ENCODE measurements at regions not wholly inside any gene's neighbourhood (a gene's known extent, or its start where the extent isn't known, plus 50 kb on each side); places are given as distances from the start of the nearest gene placed in this dataset.

GRCh38 chr4:179607003-179607402 lies 2164.8 kb upstream of the AGA start:
- Histone ChIP-seq H3K4me3 (replicated peaks; ENCODE audit: insufficient read depth, low read length) (no peak overlapping the region), H3K27me3 (ENCODE audit: insufficient read depth, poor library complexity, severe bottlenecking) (no peaks in the 10 kb centered on the region), H3K27ac (replicated peaks) (no peak overlapping the region)
- no peak for TF ChIP-seq SPI1 (IDR thresholded peaks at IDR 0.05; ENCODE audit: borderline replicate concordance, low read depth)
- TF ChIP-seq, protein P1, sequence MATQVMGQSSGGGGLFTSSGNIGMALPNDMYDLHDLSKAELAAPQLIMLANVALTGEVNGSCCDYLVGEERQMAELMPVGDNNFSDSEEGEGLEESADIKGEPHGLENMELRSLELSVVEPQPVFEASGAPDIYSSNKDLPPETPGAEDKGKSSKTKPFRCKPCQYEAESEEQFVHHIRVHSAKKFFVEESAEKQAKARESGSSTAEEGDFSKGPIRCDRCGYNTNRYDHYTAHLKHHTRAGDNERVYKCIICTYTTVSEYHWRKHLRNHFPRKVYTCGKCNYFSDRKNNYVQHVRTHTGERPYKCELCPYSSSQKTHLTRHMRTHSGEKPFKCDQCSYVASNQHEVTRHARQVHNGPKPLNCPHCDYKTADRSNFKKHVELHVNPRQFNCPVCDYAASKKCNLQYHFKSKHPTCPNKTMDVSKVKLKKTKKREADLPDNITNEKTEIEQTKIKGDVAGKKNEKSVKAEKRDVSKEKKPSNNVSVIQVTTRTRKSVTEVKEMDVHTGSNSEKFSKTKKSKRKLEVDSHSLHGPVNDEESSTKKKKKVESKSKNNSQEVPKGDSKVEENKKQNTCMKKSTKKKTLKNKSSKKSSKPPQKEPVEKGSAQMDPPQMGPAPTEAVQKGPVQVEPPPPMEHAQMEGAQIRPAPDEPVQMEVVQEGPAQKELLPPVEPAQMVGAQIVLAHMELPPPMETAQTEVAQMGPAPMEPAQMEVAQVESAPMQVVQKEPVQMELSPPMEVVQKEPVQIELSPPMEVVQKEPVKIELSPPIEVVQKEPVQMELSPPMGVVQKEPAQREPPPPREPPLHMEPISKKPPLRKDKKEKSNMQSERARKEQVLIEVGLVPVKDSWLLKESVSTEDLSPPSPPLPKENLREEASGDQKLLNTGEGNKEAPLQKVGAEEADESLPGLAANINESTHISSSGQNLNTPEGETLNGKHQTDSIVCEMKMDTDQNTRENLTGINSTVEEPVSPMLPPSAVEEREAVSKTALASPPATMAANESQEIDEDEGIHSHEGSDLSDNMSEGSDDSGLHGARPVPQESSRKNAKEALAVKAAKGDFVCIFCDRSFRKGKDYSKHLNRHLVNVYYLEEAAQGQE (IDR thresholded peaks at IDR 0.05; ENCODE audit: insufficient replicate concordance, low read depth) = no peak
- no peak for TF ChIP-seq GABPA (IDR thresholded peaks at IDR 0.05; ENCODE audit: low read depth)
- no peak for TF ChIP-seq POLR2AphosphoS5 (IDR thresholded peaks at IDR 0.05; ENCODE audit: low read depth)
- TF ChIP-seq, protein P2, sequence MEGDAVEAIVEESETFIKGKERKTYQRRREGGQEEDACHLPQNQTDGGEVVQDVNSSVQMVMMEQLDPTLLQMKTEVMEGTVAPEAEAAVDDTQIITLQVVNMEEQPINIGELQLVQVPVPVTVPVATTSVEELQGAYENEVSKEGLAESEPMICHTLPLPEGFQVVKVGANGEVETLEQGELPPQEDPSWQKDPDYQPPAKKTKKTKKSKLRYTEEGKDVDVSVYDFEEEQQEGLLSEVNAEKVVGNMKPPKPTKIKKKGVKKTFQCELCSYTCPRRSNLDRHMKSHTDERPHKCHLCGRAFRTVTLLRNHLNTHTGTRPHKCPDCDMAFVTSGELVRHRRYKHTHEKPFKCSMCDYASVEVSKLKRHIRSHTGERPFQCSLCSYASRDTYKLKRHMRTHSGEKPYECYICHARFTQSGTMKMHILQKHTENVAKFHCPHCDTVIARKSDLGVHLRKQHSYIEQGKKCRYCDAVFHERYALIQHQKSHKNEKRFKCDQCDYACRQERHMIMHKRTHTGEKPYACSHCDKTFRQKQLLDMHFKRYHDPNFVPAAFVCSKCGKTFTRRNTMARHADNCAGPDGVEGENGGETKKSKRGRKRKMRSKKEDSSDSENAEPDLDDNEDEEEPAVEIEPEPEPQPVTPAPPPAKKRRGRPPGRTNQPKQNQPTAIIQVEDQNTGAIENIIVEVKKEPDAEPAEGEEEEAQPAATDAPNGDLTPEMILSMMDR (IDR thresholded peaks at IDR 0.05; ENCODE audit: insufficient read depth, low read length) = no peak
- no peak for DNase-seq (ENCODE audit: low read depth in 1 of 2, low spot score in 1 of 2)

DNA sequence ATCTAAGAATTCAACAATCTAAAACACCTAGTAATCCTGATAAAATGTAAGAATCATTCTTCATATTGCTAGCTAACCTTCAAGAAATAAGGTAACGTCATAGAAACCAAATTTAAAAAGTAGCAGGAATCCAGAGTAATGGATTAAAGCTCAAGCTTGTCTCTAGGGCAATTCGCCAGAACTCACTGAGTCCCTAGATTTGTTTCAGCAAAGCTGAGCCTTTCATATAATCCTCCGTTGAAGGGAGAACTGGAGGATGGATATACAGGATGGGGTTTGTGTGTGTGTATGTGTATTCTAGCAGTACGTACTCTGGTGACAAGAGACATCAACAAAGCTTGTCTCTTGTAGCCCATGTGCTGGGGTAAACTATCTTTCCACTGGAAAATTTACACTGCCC lies 2173.5 kb upstream of the AGA start:
- Histone ChIP-seq H3K27me3 (ENCODE audit: insufficient read depth, poor library complexity, severe bottlenecking) (no peaks in the 10 kb centered on the region), H3K27ac (replicated peaks) (no peak overlapping the region), H3K4me3 (replicated peaks; ENCODE audit: insufficient read depth, low read length) (no peak overlapping the region)
- TF ChIP-seq SPI1 (IDR thresholded peaks at IDR 0.05; ENCODE audit: borderline replicate concordance, low read depth) (no peak), POLR2AphosphoS5 (IDR thresholded peaks at IDR 0.05; ENCODE audit: low read depth) (no peak), GABPA (IDR thresholded peaks at IDR 0.05; ENCODE audit: low read depth) (no peak)
- TF ChIP-seq, protein P2 (IDR thresholded peaks at IDR 0.05; ENCODE audit: insufficient read depth, low read length) = no peak
- TF ChIP-seq, protein P1 (IDR thresholded peaks at IDR 0.05; ENCODE audit: insufficient replicate concordance, low read depth) = no peak
- no peak for DNase-seq (ENCODE audit: low read depth in 1 of 2, low spot score in 1 of 2)

GRCh38 chr4:179618966-179619365 lies 2176.7 kb upstream of the AGA start:
- Histone ChIP-seq H3K27me3 (ENCODE audit: insufficient read depth, poor library complexity, severe bottlenecking) (no peaks in the 10 kb centered on the region), H3K4me3 (replicated peaks; ENCODE audit: insufficient read depth, low read length) (no peak overlapping the region), H3K27ac (replicated peaks) (no peak overlapping the region)
- TF ChIP-seq SPI1 (IDR thresholded peaks at IDR 0.05; ENCODE audit: borderline replicate concordance, low read depth) (no peak), GABPA (IDR thresholded peaks at IDR 0.05; ENCODE audit: low read depth) (no peak), POLR2AphosphoS5 (IDR thresholded peaks at IDR 0.05; ENCODE audit: low read depth) (no peak)
- TF ChIP-seq, protein P2 (IDR thresholded peaks at IDR 0.05; ENCODE audit: insufficient read depth, low read length) = no peak
- TF ChIP-seq, protein P1 (IDR thresholded peaks at IDR 0.05; ENCODE audit: insufficient replicate concordance, low read depth) = no peak
- no peak for DNase-seq (ENCODE audit: low read depth in 1 of 2, low spot score in 1 of 2)

All from HL-60 (cell line).